ENCODE measurements at regions not wholly inside any gene's neighbourhood (a gene's known extent, or its start where the extent isn't known, plus 50 kb on each side); places are given as distances from the start of the nearest gene placed in this dataset.
"Not testable (repeated sequence)": the region's sequence is repeated elsewhere in the genome, so short reads cannot be mapped to it uniquely, and the experiment has no call there.

DNA sequence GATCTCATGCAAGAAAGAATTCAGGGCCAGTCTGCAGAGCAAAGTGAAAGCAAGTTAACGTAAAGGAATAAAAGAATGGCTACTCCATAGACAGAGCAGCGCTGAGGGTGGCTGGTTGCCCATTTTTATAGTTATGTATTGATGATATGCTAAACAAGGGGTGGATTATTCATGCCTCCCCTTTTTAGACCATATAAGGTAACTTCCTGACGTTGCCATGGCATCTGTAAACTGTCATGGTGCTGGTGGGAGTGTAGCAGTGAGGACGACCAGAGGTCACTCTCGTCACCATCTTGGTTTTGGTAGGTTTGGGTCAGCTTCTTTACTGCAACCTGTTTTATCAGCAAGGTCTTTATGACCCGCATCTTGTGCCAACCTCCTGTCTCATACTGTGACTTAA lies 76.5 kb upstream of the VRK1 start:
- TF ChIP-seq, protein P1, sequence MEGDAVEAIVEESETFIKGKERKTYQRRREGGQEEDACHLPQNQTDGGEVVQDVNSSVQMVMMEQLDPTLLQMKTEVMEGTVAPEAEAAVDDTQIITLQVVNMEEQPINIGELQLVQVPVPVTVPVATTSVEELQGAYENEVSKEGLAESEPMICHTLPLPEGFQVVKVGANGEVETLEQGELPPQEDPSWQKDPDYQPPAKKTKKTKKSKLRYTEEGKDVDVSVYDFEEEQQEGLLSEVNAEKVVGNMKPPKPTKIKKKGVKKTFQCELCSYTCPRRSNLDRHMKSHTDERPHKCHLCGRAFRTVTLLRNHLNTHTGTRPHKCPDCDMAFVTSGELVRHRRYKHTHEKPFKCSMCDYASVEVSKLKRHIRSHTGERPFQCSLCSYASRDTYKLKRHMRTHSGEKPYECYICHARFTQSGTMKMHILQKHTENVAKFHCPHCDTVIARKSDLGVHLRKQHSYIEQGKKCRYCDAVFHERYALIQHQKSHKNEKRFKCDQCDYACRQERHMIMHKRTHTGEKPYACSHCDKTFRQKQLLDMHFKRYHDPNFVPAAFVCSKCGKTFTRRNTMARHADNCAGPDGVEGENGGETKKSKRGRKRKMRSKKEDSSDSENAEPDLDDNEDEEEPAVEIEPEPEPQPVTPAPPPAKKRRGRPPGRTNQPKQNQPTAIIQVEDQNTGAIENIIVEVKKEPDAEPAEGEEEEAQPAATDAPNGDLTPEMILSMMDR (IDR thresholded peaks at IDR 0.05; ENCODE audit: insufficient read depth, low read depth, low read length) = not testable (repeated sequence)
- TF ChIP-seq EZH2 (IDR thresholded peaks at IDR 0.05; ENCODE audit: insufficient read depth, low read length) = not testable (repeated sequence)

Data from astrocyte (in vitro differentiated cells and primary cell).